ENCODE measurements at regions not wholly inside any gene's neighbourhood (a gene's known extent, or its start where the extent isn't known, plus 50 kb on each side); places are given as distances from the start of the nearest gene placed in this dataset.

DNA sequence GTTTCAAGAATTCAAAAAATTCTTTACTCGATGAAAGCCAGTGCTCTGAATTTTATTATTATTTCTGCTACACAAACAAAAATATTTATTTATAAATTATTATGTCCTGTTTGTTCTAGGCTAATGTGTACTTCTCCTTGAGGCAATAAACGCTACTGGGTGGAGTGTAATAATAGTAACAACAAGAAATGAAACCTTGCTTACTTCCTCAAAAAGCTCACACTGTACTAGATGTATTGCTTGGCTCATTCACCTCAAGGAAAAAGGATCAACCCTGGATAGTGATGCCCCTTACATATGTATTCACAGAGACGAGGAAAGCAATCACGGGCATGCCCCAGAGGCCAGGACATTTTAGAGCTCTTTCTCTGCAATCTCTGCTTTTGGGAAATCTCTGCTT is 685.6 kb upstream of the NXPH2 start:
- TF ChIP-seq POLR2AphosphoS5 (IDR thresholded peaks at IDR 0.05), result no peak
- TF ChIP-seq POLR2A (IDR thresholded peaks at IDR 0.05), result no peak
- no peak for TF ChIP-seq CTCF (IDR thresholded peaks at IDR 0.05)
- TF ChIP-seq EP300 (IDR thresholded peaks at IDR 0.05), result no peak
